ENCODE measurements at regions not wholly inside any gene's neighbourhood (a gene's known extent, or its start where the extent isn't known, plus 50 kb on each side); places are given as distances from the start of the nearest gene placed in this dataset.

DNA sequence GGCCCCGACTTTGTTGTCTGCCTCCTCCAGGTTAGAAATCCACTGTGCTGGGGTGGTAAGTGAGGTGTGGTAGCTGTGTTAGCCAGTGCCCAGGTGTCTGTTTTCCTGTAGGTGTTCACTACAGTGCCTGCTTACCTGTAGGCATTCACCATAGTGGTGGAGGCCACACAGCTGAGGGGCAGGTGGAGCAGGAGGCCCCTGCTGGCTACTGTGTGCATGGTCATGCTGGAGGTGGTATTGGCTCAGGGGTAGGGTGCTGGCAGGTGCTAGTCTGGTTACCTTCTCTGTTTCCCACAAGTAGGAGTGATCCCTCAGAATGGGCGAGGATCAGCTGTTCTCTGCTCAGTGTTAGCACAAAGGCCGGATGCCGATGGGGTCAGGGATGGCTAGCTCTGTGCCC is 217.3 kb downstream of the SYT10 start:
- TF ChIP-seq, protein P1, sequence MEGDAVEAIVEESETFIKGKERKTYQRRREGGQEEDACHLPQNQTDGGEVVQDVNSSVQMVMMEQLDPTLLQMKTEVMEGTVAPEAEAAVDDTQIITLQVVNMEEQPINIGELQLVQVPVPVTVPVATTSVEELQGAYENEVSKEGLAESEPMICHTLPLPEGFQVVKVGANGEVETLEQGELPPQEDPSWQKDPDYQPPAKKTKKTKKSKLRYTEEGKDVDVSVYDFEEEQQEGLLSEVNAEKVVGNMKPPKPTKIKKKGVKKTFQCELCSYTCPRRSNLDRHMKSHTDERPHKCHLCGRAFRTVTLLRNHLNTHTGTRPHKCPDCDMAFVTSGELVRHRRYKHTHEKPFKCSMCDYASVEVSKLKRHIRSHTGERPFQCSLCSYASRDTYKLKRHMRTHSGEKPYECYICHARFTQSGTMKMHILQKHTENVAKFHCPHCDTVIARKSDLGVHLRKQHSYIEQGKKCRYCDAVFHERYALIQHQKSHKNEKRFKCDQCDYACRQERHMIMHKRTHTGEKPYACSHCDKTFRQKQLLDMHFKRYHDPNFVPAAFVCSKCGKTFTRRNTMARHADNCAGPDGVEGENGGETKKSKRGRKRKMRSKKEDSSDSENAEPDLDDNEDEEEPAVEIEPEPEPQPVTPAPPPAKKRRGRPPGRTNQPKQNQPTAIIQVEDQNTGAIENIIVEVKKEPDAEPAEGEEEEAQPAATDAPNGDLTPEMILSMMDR (IDR thresholded peaks at IDR 0.05): no peak
- TF ChIP-seq POLR2A (IDR thresholded peaks at IDR 0.05) (no peak), EP300 (IDR thresholded peaks at IDR 0.05) (no peak)

Data from tibial nerve (tissue), 4 donors.